ENCODE measurements at regions not wholly inside any gene's neighbourhood (a gene's known extent, or its start where the extent isn't known, plus 50 kb on each side); places are given as distances from the start of the nearest gene placed in this dataset.

GRCh38 chr22:44604455-44604854 lies 97.5 kb upstream of the PRR5 start:
- no peaks in the 10 kb centered on the region for H3K9me3 Mint-ChIP-seq
- H3K4me3 Mint-ChIP-seq, result no peak overlapping the region
- no peak overlapping the region for H3K27ac Mint-ChIP-seq (ENCODE audit: low read depth)
- H3K36me3 Mint-ChIP-seq (ENCODE audit: insufficient read depth), result peaks cover 2% of the 10 kb centered on the region
- no peaks in the 10 kb centered on the region for H3K4me1 Mint-ChIP-seq
- H3K27me3 Mint-ChIP-seq, result peaks cover 20% of the 10 kb centered on the region
- DNase-seq (ENCODE audit: low spot score in 2 of 2), result no peak
- no peak for ATAC-seq (replicated peaks; ENCODE audit: extremely low read depth, poor library complexity, severe bottlenecking)

- no peak overlapping the region for H3K27ac Mint-ChIP-seq (ENCODE audit: low read depth)
- no peak overlapping the region for H3K4me3 Mint-ChIP-seq
- H3K9me3 Mint-ChIP-seq, result no peaks in the 10 kb centered on the region
- no peak for ATAC-seq (replicated peaks; ENCODE audit: extremely low read depth, poor library complexity, severe bottlenecking)
- peaks cover 23% of the 10 kb centered on the region for H3K27me3 Mint-ChIP-seq
- H3K36me3 Mint-ChIP-seq (ENCODE audit: insufficient read depth), result peaks cover 2% of the 10 kb centered on the region
- no peaks in the 10 kb centered on the region for H3K4me1 Mint-ChIP-seq
- no peak for DNase-seq (ENCODE audit: low spot score in 2 of 2)
Measured at GRCh38 chr22:44603767-44604166, 98.2 kb upstream of the PRR5 start.

GRCh38 chr22:44601725-44602124 lies 100.3 kb upstream of the PRR5 start:
- Mint-ChIP-seq H3K27ac (ENCODE audit: low read depth) (no peak overlapping the region), H3K4me1 (no peaks in the 10 kb centered on the region), H3K4me3 (no peak overlapping the region), H3K9me3 (no peaks in the 10 kb centered on the region), H3K36me3 (ENCODE audit: insufficient read depth) (peaks cover 2% of the 10 kb centered on the region), H3K27me3 (peaks cover 29% of the 10 kb centered on the region)
- no peak for DNase-seq (ENCODE audit: low spot score in 2 of 2)
- no peak for ATAC-seq (replicated peaks; ENCODE audit: extremely low read depth, poor library complexity, severe bottlenecking)

- H3K4me3 Mint-ChIP-seq, result no peak overlapping the region
- ATAC-seq (replicated peaks; ENCODE audit: extremely low read depth, poor library complexity, severe bottlenecking), result no peak
Measured at GRCh38 chr22:44601189-44601588, 100.8 kb upstream of the PRR5 start.

GRCh38 chr22:44600207-44600785 lies 101.7 kb upstream of the PRR5 start:
- H3K4me3 Mint-ChIP-seq, result no peak overlapping the region
- H3K9me3 Mint-ChIP-seq, result no peaks in the 10 kb centered on the region
- peaks cover 2% of the 10 kb centered on the region for H3K36me3 Mint-ChIP-seq (ENCODE audit: insufficient read depth)
- H3K27me3 Mint-ChIP-seq, result peaks cover 32% of the 10 kb centered on the region
- H3K4me1 Mint-ChIP-seq, result no peaks in the 10 kb centered on the region
- no peak for DNase-seq (ENCODE audit: low spot score in 2 of 2)
- ATAC-seq (replicated peaks; ENCODE audit: extremely low read depth, poor library complexity, severe bottlenecking), result no peak
- H3K27ac Mint-ChIP-seq (ENCODE audit: low read depth), result no peak overlapping the region

More at GRCh38 chr22:44601189-44601588, 100.8 kb upstream of the PRR5 start:
- Mint-ChIP-seq H3K9me3 (no peaks in the 10 kb centered on the region), H3K27ac (ENCODE audit: low read depth) (no peak overlapping the region), H3K4me1 (no peaks in the 10 kb centered on the region), H3K27me3 (peaks cover 31% of the 10 kb centered on the region), H3K36me3 (ENCODE audit: insufficient read depth) (peaks cover 2% of the 10 kb centered on the region)
- DNase-seq (ENCODE audit: low spot score in 2 of 2), result no peak

- Mint-ChIP-seq H3K4me3 (no peak overlapping the region), H3K9me3 (no peaks in the 10 kb centered on the region), H3K4me1 (no peaks in the 10 kb centered on the region), H3K27ac (ENCODE audit: low read depth) (no peak overlapping the region), H3K27me3 (peaks cover 37% of the 10 kb centered on the region), H3K36me3 (ENCODE audit: insufficient read depth) (no peaks in the 10 kb centered on the region)
- ATAC-seq (replicated peaks; ENCODE audit: extremely low read depth, poor library complexity, severe bottlenecking), result no peak
- no peak for DNase-seq (ENCODE audit: low spot score in 2 of 2)
Measured at GRCh38 chr22:44599500-44600140, 101.6 kb upstream of the RTL6 start.

GRCh38 chr22:44599084-44599483 lies 101.1 kb upstream of the RTL6 start:
- no peak for ATAC-seq (replicated peaks; ENCODE audit: extremely low read depth, poor library complexity, severe bottlenecking)
- H3K9me3 Mint-ChIP-seq, result no peaks in the 10 kb centered on the region

GRCh38 chr22:44597616-44598015 lies 99.6 kb upstream of the RTL6 start:
- Mint-ChIP-seq H3K27ac (ENCODE audit: low read depth) (no peak overlapping the region), H3K9me3 (no peaks in the 10 kb centered on the region), H3K36me3 (ENCODE audit: insufficient read depth) (no peaks in the 10 kb centered on the region), H3K4me3 (no peak overlapping the region), H3K4me1 (no peaks in the 10 kb centered on the region), H3K27me3 (peaks cover 56% of the 10 kb centered on the region)
- no peak for ATAC-seq (replicated peaks; ENCODE audit: extremely low read depth, poor library complexity, severe bottlenecking)
- no peak for DNase-seq (ENCODE audit: low spot score in 2 of 2)

More at GRCh38 chr22:44599084-44599483, 101.1 kb upstream of the RTL6 start:
- H3K27me3 Mint-ChIP-seq, result peaks cover 42% of the 10 kb centered on the region
- no peaks in the 10 kb centered on the region for H3K36me3 Mint-ChIP-seq (ENCODE audit: insufficient read depth)
- H3K4me3 Mint-ChIP-seq, result no peak overlapping the region
- no peak overlapping the region for H3K27ac Mint-ChIP-seq (ENCODE audit: low read depth)
- H3K4me1 Mint-ChIP-seq, result no peaks in the 10 kb centered on the region
- no peak for DNase-seq (ENCODE audit: low spot score in 2 of 2)

- no peak for ATAC-seq (replicated peaks; ENCODE audit: extremely low read depth, poor library complexity, severe bottlenecking)
- no peaks in the 10 kb centered on the region for H3K4me1 Mint-ChIP-seq
- no peak for DNase-seq (ENCODE audit: low spot score in 2 of 2)
- no peaks in the 10 kb centered on the region for H3K36me3 Mint-ChIP-seq (ENCODE audit: insufficient read depth)
- no peak overlapping the region for H3K27ac Mint-ChIP-seq (ENCODE audit: low read depth)
- no peak overlapping the region for H3K4me3 Mint-ChIP-seq
- no peaks in the 10 kb centered on the region for H3K9me3 Mint-ChIP-seq
- peaks cover 62% of the 10 kb centered on the region for H3K27me3 Mint-ChIP-seq
Measured at GRCh38 chr22:44596396-44597125, 98.5 kb upstream of the RTL6 start.

GRCh38 chr22:44595841-44596341 lies 97.9 kb upstream of the RTL6 start:
- Mint-ChIP-seq H3K27ac (ENCODE audit: low read depth) (no peak overlapping the region), H3K4me3 (no peak overlapping the region), H3K4me1 (no peaks in the 10 kb centered on the region), H3K9me3 (no peaks in the 10 kb centered on the region), H3K36me3 (ENCODE audit: insufficient read depth) (no peaks in the 10 kb centered on the region), H3K27me3 (peaks cover 64% of the 10 kb centered on the region)
- DNase-seq (ENCODE audit: low spot score in 2 of 2) (no peak), ATAC-seq (replicated peaks; ENCODE audit: extremely low read depth, poor library complexity, severe bottlenecking) (peak; percentile 19)

- no peaks in the 10 kb centered on the region for H3K36me3 Mint-ChIP-seq (ENCODE audit: insufficient read depth)
- H3K4me3 Mint-ChIP-seq, result no peak overlapping the region
- H3K27ac Mint-ChIP-seq (ENCODE audit: low read depth), result no peak overlapping the region
- no peaks in the 10 kb centered on the region for H3K4me1 Mint-ChIP-seq
- no peak for ATAC-seq (replicated peaks; ENCODE audit: extremely low read depth, poor library complexity, severe bottlenecking)
- no peak for DNase-seq (ENCODE audit: low spot score in 2 of 2)
- peaks cover 64% of the 10 kb centered on the region for H3K27me3 Mint-ChIP-seq
- H3K9me3 Mint-ChIP-seq, result no peaks in the 10 kb centered on the region
Measured at GRCh38 chr22:44594951-44595350, 96.9 kb upstream of the RTL6 start.

GRCh38 chr22:44592824-44593148 lies 94.8 kb upstream of the RTL6 start:
- H3K36me3 Mint-ChIP-seq (ENCODE audit: insufficient read depth), result no peaks in the 10 kb centered on the region
- no peak for ATAC-seq (replicated peaks; ENCODE audit: extremely low read depth, poor library complexity, severe bottlenecking)
- no peak overlapping the region for H3K27ac Mint-ChIP-seq (ENCODE audit: low read depth)
- H3K9me3 Mint-ChIP-seq, result no peaks in the 10 kb centered on the region
- H3K4me3 Mint-ChIP-seq, result no peak overlapping the region
- DNase-seq (ENCODE audit: low spot score in 2 of 2), result no peak
- H3K4me1 Mint-ChIP-seq, result no peaks in the 10 kb centered on the region
- peaks cover 57% of the 10 kb centered on the region for H3K27me3 Mint-ChIP-seq
